GM12801 (cell line): ENCODE measurements at regions not wholly inside any gene's neighbourhood (a gene's known extent, or its start where the extent isn't known, plus 50 kb on each side); places are given as distances from the start of the nearest gene placed in this dataset.

ENCODE experiments used
- CTCF ChIP-seq: IDR thresholded peaks from one replicate; pipeline ENCODE4 v1.5.1; 2011; ENCODE audit warnings: control low read depth; ENCODE audit not compliant: insufficient read length; ENCODE audit errors: extremely low read depth

GRCh38 chr3:162213956-162214355 lies 717.3 kb downstream of the OTOL1 start:
- TF ChIP-seq CTCF, result no peak

DNA sequence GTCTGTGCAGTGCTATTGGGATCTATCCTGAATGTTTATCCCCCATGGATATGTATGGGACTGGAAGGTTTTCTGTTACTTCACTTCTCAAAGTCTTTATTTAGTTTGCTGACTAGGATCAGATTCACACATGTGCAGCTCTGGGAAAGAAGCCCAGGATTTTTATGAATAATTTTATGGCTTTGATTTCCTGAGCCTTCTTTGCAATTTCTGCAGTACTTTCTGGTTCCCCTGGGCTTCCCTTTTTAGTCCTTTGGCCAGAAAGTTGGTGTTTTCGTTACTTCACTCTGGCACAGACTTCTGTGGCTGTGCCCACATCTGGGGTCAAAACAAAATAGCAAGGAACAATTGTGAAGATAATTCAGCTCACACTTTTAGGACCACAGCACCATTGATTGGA lies 721.0 kb downstream of the OTOL1 start:
- TF ChIP-seq CTCF, result no peak

GRCh38 chr3:162218479-162218878 lies 721.9 kb downstream of the OTOL1 start:
- TF ChIP-seq CTCF, result no peak

DNA sequence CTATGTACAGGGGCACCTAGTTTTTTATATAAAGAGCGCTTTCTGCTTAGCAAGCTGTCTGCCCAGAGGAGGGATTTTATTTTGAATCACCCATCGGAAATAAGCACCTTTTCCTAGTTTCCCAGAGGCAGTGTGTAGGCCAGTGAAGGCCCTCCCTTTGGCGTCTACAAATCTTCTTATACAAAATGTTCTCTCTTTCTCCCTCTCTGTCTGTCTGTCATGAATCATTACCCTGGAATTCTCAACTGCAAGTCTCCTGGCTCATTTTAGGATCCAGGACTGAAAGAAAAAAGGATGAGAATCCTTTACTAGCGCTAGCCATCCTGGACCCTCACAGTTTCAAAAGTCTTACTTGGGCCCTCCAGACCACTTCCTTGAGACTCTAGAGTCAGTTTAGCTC lies 728.1 kb downstream of the OTOL1 start:
- TF ChIP-seq CTCF, result no peak

- TF ChIP-seq CTCF, result no peak
Observed at GRCh38 chr3:162236949-162237348, 740.3 kb downstream of the OTOL1 start.

DNA sequence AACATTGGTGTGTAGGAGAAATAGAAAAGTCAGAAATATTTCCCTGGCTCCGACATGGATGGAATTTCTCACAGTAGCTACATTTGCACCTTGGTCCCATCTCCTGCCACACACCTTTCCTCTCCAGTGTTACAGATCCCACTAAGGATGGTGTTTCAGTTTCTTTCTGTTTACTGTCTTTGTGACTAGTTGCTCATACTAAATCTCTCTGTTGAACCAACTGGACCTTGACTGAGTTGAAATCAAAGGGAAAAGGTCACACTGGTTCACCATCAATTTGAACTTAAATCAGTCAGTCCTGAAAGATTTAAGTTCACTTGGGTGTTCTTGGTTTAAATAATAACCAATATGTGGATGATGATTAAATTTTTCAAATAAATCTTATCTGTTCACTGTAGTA lies 754.2 kb downstream of the OTOL1 start:
- no peak for TF ChIP-seq CTCF

DNA sequence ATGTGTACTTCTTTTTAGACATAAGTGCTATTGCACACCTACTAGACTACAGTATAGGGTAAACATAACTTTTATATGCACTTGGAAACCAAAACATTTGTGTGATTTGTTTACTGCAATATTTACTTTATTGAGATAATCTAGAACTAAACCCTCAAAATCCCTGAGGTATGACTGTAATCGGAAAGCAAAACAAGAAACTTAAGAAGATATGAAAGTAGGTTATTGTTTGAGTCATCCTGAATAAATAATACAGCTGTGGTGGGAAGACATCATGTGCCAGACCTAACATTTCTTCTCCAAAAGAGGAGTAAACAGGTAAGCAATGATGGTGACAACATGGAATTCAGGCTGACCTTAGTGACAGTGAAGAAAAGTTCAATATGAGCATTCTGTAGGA lies 765.5 kb downstream of the OTOL1 start:
- TF ChIP-seq CTCF, result no peak

DNA sequence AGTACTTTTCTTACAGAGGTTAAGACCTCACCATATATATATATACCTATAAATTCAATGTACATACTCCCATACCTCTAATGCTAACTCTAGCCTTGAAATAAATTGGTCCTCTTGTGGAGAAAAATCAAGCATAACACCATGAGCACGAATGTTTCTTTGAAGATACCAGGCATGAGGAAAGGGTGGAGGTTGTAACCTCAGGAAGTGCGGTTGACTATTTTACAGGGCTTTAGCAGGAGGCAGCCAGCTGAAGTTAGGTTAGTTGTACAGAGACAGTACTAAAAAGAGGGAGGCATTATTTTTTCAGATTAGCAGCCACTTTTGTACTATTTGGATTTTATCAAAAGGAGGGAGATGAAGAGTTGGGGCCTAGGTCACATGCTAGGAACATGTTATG lies 767.0 kb downstream of the OTOL1 start:
- no peak for TF ChIP-seq CTCF
